Glutamatergic neuron (in vitro differentiated cells): ENCODE measurements at regions not wholly inside any gene's neighbourhood (a gene's known extent, or its start where the extent isn't known, plus 50 kb on each side); places are given as distances from the start of the nearest gene placed in this dataset.

Source experiments
- DNase-seq: peaks from one replicate; pipeline ENCODE4 v3.0.0; 2022
- H3K27ac Mint-ChIP-seq: one replicate; pipeline ENCODE4 v1.8.0; 2020; ENCODE audit warnings: mild to moderate bottlenecking, mixed read lengths, inconsistent platforms; ENCODE audit not compliant: unreplicated experiment
- H3K27me3 Mint-ChIP-seq: one replicate; pipeline ENCODE4 v1.8.0; 2020; ENCODE audit warnings: mild to moderate bottlenecking, moderate library complexity, mixed read lengths, inconsistent platforms; ENCODE audit not compliant: unreplicated experiment
- H3K36me3 Mint-ChIP-seq: one replicate; pipeline ENCODE4 v1.8.0; 2020; ENCODE audit warnings: mild to moderate bottlenecking, mixed read lengths, inconsistent platforms; ENCODE audit not compliant: unreplicated experiment
- H3K4me1 Mint-ChIP-seq: one replicate; pipeline ENCODE4 v1.8.0; 2020; ENCODE audit warnings: mild to moderate bottlenecking, low read depth, mixed read lengths, inconsistent platforms; ENCODE audit not compliant: unreplicated experiment
- H3K4me3 Mint-ChIP-seq: one replicate; pipeline ENCODE4 v1.8.0; 2020; ENCODE audit warnings: mild to moderate bottlenecking, mixed read lengths, inconsistent platforms; ENCODE audit not compliant: unreplicated experiment
- H3K9me3 Mint-ChIP-seq: one replicate; pipeline ENCODE4 v1.8.0; 2020; ENCODE audit warnings: mild to moderate bottlenecking, moderate library complexity, mixed read lengths, inconsistent platforms; ENCODE audit not compliant: unreplicated experiment
- TF ChIP-seq, protein P1 (sequence below): fragments of 200-600 bp; sonication (generic); IDR thresholded peaks from one replicate; pipeline ENCODE4 v1.5.0; 2021; ENCODE audit not compliant: partially characterized antibody, unreplicated experiment

DNA sequence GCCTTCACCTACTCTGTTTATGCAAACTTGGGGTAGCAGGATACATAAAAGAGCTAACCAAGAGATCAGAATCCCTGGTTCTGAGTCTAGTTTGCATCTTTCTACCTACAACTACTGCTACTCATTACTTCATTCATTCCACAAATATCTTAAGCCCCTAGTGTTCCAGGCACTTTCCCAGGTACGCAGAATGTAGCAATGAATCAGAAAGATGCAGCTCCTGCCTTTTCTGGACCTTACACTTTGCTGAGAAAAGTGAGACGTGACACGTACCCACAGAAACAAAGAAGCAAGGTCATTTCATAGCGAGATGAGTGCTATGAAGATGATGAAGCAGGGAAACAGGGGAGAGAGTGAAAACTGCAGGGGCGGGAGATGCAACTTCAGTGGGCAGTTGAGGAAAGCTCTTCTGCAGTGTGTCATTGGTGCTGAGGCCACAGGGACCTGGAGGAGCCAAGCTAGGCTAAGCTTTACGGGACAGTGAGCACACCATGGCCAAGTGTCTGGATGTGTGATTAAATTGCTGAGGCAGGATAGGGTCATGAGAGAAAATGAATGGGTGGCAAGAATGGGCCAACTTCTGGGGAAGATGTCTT lies 167.9 kb downstream of the TNFSF18 start:
- TF ChIP-seq, protein P1, sequence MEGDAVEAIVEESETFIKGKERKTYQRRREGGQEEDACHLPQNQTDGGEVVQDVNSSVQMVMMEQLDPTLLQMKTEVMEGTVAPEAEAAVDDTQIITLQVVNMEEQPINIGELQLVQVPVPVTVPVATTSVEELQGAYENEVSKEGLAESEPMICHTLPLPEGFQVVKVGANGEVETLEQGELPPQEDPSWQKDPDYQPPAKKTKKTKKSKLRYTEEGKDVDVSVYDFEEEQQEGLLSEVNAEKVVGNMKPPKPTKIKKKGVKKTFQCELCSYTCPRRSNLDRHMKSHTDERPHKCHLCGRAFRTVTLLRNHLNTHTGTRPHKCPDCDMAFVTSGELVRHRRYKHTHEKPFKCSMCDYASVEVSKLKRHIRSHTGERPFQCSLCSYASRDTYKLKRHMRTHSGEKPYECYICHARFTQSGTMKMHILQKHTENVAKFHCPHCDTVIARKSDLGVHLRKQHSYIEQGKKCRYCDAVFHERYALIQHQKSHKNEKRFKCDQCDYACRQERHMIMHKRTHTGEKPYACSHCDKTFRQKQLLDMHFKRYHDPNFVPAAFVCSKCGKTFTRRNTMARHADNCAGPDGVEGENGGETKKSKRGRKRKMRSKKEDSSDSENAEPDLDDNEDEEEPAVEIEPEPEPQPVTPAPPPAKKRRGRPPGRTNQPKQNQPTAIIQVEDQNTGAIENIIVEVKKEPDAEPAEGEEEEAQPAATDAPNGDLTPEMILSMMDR, result no peak
- no peak overlapping the region for H3K27ac Mint-ChIP-seq

DNA sequence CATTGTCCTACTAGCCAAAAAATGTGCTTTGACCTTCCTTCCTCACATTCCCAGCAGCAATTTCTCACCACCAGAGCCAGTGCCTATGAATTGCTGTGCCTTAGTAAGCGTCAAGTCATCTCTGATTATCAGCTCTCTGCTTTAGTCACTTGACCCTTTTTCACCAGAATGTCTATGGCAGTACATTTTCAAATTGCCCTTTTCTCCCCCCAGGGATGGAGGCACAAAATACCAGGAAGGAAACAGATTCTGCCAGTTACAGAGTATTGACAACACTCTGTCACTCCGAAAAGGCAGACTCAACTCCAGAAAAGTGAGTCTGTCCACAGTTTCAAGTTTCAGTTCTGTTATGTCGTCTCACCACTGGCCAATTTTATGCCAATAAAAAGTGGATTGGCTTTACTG lies 167.4 kb downstream of the TNFSF18 start:
- Mint-ChIP-seq H3K4me1 (no peaks in the 10 kb centered on the region), H3K36me3 (no peaks in the 10 kb centered on the region), H3K27ac (no peak overlapping the region), H3K27me3 (peaks cover 2% of the 10 kb centered on the region), H3K4me3 (no peak overlapping the region), H3K9me3 (no peaks in the 10 kb centered on the region)
- no peak for DNase-seq
- TF ChIP-seq, protein P1, result no peak

More for the DNA sequence above, 167.9 kb downstream of the TNFSF18 start:
- Mint-ChIP-seq H3K4me3 (no peak overlapping the region), H3K36me3 (no peaks in the 10 kb centered on the region), H3K9me3 (no peaks in the 10 kb centered on the region), H3K27me3 (peaks cover 2% of the 10 kb centered on the region), H3K4me1 (no peaks in the 10 kb centered on the region)
- no peak for DNase-seq

DNA sequence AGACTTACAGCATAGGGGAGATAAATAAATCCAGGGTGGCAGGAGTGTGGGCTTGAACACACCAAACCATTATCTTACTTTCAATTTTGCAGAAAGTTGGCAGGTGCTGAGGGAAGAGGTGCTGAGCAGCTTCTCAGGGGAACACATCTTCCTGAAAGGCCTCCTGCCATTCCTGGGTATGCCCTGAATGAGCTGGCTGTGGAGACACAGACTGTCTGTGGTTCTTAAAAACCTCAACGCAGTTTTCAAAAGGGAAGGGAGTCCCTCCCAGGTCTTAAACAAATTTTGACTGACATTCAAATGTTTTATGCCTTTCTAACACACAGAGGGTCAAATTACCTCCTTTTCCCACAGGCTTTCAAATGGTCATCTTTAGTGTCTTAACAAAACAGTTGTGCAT lies 166.9 kb downstream of the TNFSF18 start:
- Mint-ChIP-seq H3K36me3 (no peaks in the 10 kb centered on the region), H3K27me3 (peaks cover 2% of the 10 kb centered on the region), H3K4me1 (no peaks in the 10 kb centered on the region), H3K9me3 (no peaks in the 10 kb centered on the region), H3K4me3 (no peak overlapping the region), H3K27ac (no peak overlapping the region)
- DNase-seq, result no peak
- TF ChIP-seq, protein P1, result no peak

DNA sequence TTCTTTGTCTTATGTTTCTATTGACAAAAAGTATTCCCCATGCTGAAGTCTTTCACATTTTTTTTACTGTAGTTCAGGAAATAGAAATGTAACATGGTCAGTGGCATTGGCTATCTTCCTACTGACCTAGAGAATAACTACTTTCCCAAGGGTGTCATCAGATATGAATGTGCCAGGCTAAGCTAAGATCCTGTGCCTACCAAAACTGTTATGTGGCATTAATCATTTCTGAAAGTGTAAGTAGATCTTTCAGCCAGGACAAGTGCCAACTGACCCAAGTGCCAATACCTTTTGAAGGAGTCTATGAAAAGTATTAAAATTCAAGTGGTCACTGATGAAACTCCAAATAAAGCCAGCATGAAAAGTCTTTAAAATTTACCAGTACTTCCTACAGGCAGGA lies 165.3 kb downstream of the TNFSF18 start:
- no peaks in the 10 kb centered on the region for H3K4me1 Mint-ChIP-seq
- H3K9me3 Mint-ChIP-seq, result no peaks in the 10 kb centered on the region
- DNase-seq, result no peak
- peaks cover 2% of the 10 kb centered on the region for H3K27me3 Mint-ChIP-seq
- TF ChIP-seq, protein P1, result no peak
- H3K36me3 Mint-ChIP-seq, result no peaks in the 10 kb centered on the region
- no peak overlapping the region for H3K4me3 Mint-ChIP-seq
- no peak overlapping the region for H3K27ac Mint-ChIP-seq

DNA sequence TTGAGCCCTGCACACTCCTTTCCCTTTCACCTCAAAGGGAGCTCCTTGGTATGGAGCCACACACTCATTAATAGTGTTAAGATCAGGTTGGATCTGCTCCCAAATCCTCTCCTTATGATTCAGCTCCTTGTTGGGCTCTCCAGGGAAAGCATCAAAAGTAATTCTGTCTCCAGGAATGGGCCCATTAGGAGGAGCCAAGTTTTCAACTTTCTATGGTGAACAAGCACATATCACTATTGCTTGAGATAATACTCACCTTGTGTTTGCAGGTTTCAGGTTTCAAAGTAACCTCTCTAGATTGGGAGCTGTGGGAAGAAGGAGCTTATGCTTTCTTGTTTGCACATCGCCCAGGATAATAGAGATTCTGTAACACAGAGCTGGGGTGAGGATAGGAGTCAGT lies 164.8 kb downstream of the TNFSF18 start:
- peaks cover 2% of the 10 kb centered on the region for H3K27me3 Mint-ChIP-seq
- no peaks in the 10 kb centered on the region for H3K36me3 Mint-ChIP-seq
- DNase-seq, result no peak
- H3K9me3 Mint-ChIP-seq, result peaks cover 2% of the 10 kb centered on the region
- TF ChIP-seq, protein P1, result no peak
- no peak overlapping the region for H3K4me3 Mint-ChIP-seq
- H3K4me1 Mint-ChIP-seq, result no peaks in the 10 kb centered on the region
- H3K27ac Mint-ChIP-seq, result no peak overlapping the region
